ENCODE measurements at regions not wholly inside any gene's neighbourhood (a gene's known extent, or its start where the extent isn't known, plus 50 kb on each side); places are given as distances from the start of the nearest gene placed in this dataset.

GRCh38 chr16:61215605-61216004, 820.6 kb downstream of the CDH8 start:
- no peak for TF ChIP-seq POLR2A (IDR thresholded peaks at IDR 0.05)
- TF ChIP-seq CTCF (IDR thresholded peaks at IDR 0.05), result no peak
- TF ChIP-seq EP300 (IDR thresholded peaks at IDR 0.05), result no peak

Data from ovary (tissue), 3 donors.